Thyroid gland (tissue), 4 donors: ENCODE measurements at regions not wholly inside any gene's neighbourhood (a gene's known extent, or its start where the extent isn't known, plus 50 kb on each side); places are given as distances from the start of the nearest gene placed in this dataset.

Source experiments
- DNase-seq, 2 donors: peaks; one replicate each; pipeline ENCODE4 v3.0.0-alpha.2; 2019
- H3K27ac ChIP-seq, 3 donors: fragments of 200-600 bp; sonication (generic); 1 replicate in 2 of 3; 2 replicates in 1 of 3; pipeline ENCODE4 v1.5.1; 2016 to 2019; ENCODE audit warnings: mild to moderate bottlenecking in 1 of 3, moderate library complexity in 1 of 3
- H3K27me3 ChIP-seq: fragments of 200-600 bp; sonication (generic); one replicate; pipeline ENCODE4 v1.5.1; 2019
- H3K36me3 ChIP-seq, 2 donors: fragments of 200-600 bp; sonication (generic); one replicate each; pipeline ENCODE4 v1.5.1; 2016 to 2019
- H3K4me1 ChIP-seq, 2 donors: fragments of 200-600 bp; sonication (generic); one replicate each; pipeline ENCODE4 v1.5.1; 2017 to 2019
- H3K4me3 ChIP-seq, 3 donors: fragments of 200-600 bp; sonication (generic); replicated peaks in 1 of 3; 1 replicate in 2 of 3; 2 replicates in 1 of 3; pipeline ENCODE4 v1.5.1; 2016; ENCODE audit warnings: mild to moderate bottlenecking in 1 of 3
- H3K9me3 ChIP-seq: fragments of 200-600 bp; sonication (generic); one replicate; pipeline ENCODE4 v1.5.1; 2017
- CTCF ChIP-seq, 6 experiments: fragments of 200-600 bp in 3 of 6; fragments of 450-650 bp in 3 of 6; sonication (generic) in 3 of 6; IDR thresholded peaks; one replicate each; pipeline ENCODE4 v1.5.1; 2016 to 2019; ENCODE audit warnings: antibody characterized with exemption in 6 of 6, mild to moderate bottlenecking in 2 of 6, inconsistent platforms in 1 of 6, moderate library complexity in 1 of 6
- POLR2A ChIP-seq, 2 donors: fragments of 450-650 bp; IDR thresholded peaks; one replicate each; pipeline ENCODE4 v1.6.1; 2017; ENCODE audit warnings: antibody characterized with exemption in 2 of 2, mild to moderate bottlenecking in 2 of 2, moderate library complexity in 1 of 2
- WGBS, 2 donors: methylation state at CpG; one replicate each; pipeline ENCODE4 v1.1.5; 2017; 5-methylcytosine and 5-hydroxymethylcytosine counted together
- intact Hi-C: fragments of 100-400 bp; cut with DNase I; formaldehyde crosslinking; loops from one replicate; pipeline ENCODE4 v1.15.1; 2023

GRCh38 chr3:137464341-137464740, 299.8 kb upstream of the SOX14 start:
- Histone ChIP-seq H3K27ac (no peak overlapping the region), H3K9me3 (no peaks in the 10 kb centered on the region), H3K4me3 (no peak overlapping the region), H3K27me3 (no peaks in the 10 kb centered on the region), H3K36me3 (no peaks in the 10 kb centered on the region), H3K4me1 (no peaks in the 10 kb centered on the region)
- intact Hi-C loops: no loop called here
- 50 to 56% methylated on average over 4 of the region's 4 CpGs for WGBS, 2 donors
- TF ChIP-seq CTCF (IDR thresholded peaks at IDR 0.05) (no peak), POLR2A (IDR thresholded peaks at IDR 0.05) (no peak)
- DNase-seq: no peak

GRCh38 chr3:137468446-137468845, 295.7 kb upstream of the SOX14 start:
- H3K4me3 ChIP-seq: no peak overlapping the region
- no peak for DNase-seq
- intact Hi-C loops: no loop called here
- TF ChIP-seq POLR2A (IDR thresholded peaks at IDR 0.05): no peak
- no peaks in the 10 kb centered on the region for H3K4me1 ChIP-seq
- H3K27ac ChIP-seq: no peak overlapping the region
- no peaks in the 10 kb centered on the region for H3K36me3 ChIP-seq
- H3K27me3 ChIP-seq: no peaks in the 10 kb centered on the region
- WGBS, 2 donors: 25 to 29% methylated on average over 7 of the region's 7 CpGs
- no peaks in the 10 kb centered on the region for H3K9me3 ChIP-seq

DNA sequence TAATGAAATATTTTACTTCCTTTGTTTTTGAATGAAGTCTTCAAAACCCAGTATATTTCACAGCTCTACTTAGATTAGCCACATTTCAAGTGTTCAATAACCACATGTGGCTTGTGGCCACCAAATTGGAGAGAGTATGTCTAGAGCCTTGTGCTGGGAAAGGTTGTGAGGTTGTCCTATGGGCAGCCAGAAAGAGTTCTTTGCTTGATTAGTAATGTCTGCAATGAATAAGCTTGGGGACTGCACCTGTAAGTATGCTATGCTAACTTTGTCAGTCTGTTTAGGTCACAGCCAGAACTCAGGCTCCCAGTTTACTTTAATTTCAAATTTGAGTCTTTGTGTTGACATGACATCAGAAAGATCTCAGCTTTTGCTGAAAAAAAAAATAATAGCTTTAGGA, 294.9 kb upstream of the SOX14 start:
- intact Hi-C loops: no loop called here

DNA sequence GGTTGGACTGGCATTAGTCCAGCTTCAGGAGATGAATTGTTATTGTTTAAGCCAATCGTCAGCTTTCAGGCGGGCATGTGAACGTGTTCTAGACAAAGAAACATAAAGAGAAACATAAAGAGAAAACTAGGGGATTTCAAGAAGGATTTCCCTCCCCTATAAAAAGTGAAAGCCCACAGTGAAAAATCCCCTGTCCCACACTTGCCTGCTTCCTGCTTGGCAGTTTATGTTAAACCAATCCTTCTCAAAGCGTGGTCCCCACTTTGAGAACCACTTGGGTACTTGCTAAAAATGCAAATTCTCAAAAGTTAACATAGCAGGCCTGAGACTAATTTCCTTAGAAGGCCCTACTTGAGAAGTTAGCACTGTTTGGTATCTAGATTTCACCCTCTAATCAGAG, 293.0 kb upstream of the SOX14 start:
- no peaks in the 10 kb centered on the region for H3K4me1 ChIP-seq
- no peak overlapping the region for H3K27ac ChIP-seq
- no peak for DNase-seq
- H3K36me3 ChIP-seq: no peaks in the 10 kb centered on the region
- WGBS, 2 donors: 78 to 79% methylated on average over 4 of the region's 4 CpGs
- H3K4me3 ChIP-seq: no peak overlapping the region
- H3K27me3 ChIP-seq: no peaks in the 10 kb centered on the region
- H3K9me3 ChIP-seq: no peaks in the 10 kb centered on the region
- intact Hi-C loops: no loop called here
- TF ChIP-seq CTCF (IDR thresholded peaks at IDR 0.05): no peak
- TF ChIP-seq POLR2A (IDR thresholded peaks at IDR 0.05): no peak

More for the DNA sequence above, 294.9 kb upstream of the SOX14 start:
- TF ChIP-seq CTCF (IDR thresholded peaks at IDR 0.05) (no peak), POLR2A (IDR thresholded peaks at IDR 0.05) (no peak)
- DNase-seq: no peak
- Histone ChIP-seq H3K36me3 (no peaks in the 10 kb centered on the region), H3K9me3 (no peaks in the 10 kb centered on the region), H3K4me3 (no peak overlapping the region), H3K27me3 (no peaks in the 10 kb centered on the region), H3K4me1 (no peaks in the 10 kb centered on the region), H3K27ac (no peak overlapping the region)

- no peak for DNase-seq
- WGBS, 2 donors: 52 to 55% methylated on average over 5 of the region's 5 CpGs
- no peaks in the 10 kb centered on the region for H3K4me1 ChIP-seq
- H3K36me3 ChIP-seq: no peaks in the 10 kb centered on the region
- no peaks in the 10 kb centered on the region for H3K9me3 ChIP-seq
- TF ChIP-seq CTCF (IDR thresholded peaks at IDR 0.05) (no peak), POLR2A (IDR thresholded peaks at IDR 0.05) (no peak)
- H3K27ac ChIP-seq: no peak overlapping the region
- no peak overlapping the region for H3K4me3 ChIP-seq
- no peaks in the 10 kb centered on the region for H3K27me3 ChIP-seq
- intact Hi-C loops: no loop called here
Measured at GRCh38 chr3:137471558-137472204, 292.4 kb upstream of the SOX14 start.

- Histone ChIP-seq H3K36me3 (no peaks in the 10 kb centered on the region), H3K27me3 (no peaks in the 10 kb centered on the region), H3K9me3 (no peaks in the 10 kb centered on the region), H3K4me3 (no peak overlapping the region), H3K27ac (no peak overlapping the region), H3K4me1 (no peaks in the 10 kb centered on the region)
- intact Hi-C loops: no loop called here
- DNase-seq: no peak
- TF ChIP-seq POLR2A (IDR thresholded peaks at IDR 0.05): no peak
- no peak for TF ChIP-seq CTCF (IDR thresholded peaks at IDR 0.05)
- WGBS, 2 donors: 77% methylated on average over 6 of the region's 6 CpGs
Measured at GRCh38 chr3:137477614-137478013, 286.5 kb upstream of the SOX14 start.
